GM21381 (cell line): ENCODE measurements at regions not wholly inside any gene's neighbourhood (a gene's known extent, or its start where the extent isn't known, plus 50 kb on each side); places are given as distances from the start of the nearest gene placed in this dataset.
A peak's percentile ranks its signal among the peaks of the same experiment; 100 is the strongest.

Source experiments
- ATAC-seq: cut with Tn5 transposase; IDR thresholded peaks from one replicate; pipeline ENCODE4 v1.9.1; 2021; ENCODE audit warnings: mild to moderate bottlenecking, moderate library complexity; ENCODE audit not compliant: unreplicated experiment

DNA sequence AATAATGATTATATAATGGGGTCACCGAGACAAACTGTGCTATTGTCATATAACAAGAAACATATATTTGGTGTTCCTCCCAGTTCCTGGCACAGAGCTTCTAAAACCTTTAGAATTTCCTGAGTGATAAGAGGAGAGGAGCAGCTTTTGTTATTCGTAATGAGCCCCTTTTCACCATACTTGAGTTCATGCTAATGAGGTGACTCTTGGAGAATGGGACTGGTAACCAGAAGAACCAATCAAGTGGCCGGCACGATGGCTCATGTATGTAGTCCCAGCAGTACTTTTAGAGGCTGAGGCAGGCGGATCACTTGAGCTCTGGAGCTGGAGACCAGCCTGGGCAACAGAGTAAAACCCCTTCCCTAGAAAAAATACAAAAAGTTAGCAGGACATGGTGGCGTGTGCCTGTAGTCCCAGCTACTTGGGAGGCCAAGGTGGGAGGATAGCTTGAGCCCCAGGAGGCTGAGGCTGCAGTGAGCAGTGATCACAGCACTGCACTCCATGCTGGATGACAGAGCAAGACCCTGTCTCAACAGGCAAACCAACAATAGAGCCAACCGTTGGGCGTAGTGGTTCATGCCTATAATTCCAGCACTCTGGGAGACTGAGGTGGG, 62.7 kb upstream of the FTH1 start:
- no peak for ATAC-seq

- no peak for ATAC-seq
Measured at GRCh38 chr11:62026739-62027370, 59.4 kb upstream of the FTH1 start.

DNA sequence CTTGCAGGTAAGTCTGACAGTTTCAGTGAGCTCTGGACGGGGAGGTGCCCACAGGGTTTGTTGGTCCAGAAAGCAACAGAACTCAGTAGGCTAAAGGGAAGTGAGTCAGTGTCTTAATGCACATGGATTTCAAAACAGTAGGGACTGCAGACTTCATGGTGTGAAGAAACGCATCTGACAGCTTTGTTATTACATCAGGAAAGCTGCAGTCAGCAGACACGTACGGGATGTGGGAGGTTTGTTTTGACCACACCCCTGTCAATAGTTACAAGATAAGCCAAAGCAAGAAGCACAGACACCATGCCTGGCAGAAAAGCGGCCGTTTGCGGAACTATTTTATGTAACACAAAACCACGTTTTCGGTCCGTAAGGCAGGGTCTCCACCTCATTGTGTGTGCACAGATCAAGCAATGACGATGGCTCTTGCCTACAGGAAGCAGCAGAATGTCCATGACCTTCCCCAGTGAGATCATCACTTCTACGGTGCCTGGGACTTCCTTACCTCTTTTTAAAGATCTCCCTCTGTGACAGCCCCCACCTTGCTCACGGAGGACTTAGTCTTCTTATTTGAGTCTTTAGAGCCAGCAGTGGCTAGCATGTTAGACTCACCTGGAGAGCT, 58.2 kb upstream of the FTH1 start:
- ATAC-seq, result peak; percentile 84

DNA sequence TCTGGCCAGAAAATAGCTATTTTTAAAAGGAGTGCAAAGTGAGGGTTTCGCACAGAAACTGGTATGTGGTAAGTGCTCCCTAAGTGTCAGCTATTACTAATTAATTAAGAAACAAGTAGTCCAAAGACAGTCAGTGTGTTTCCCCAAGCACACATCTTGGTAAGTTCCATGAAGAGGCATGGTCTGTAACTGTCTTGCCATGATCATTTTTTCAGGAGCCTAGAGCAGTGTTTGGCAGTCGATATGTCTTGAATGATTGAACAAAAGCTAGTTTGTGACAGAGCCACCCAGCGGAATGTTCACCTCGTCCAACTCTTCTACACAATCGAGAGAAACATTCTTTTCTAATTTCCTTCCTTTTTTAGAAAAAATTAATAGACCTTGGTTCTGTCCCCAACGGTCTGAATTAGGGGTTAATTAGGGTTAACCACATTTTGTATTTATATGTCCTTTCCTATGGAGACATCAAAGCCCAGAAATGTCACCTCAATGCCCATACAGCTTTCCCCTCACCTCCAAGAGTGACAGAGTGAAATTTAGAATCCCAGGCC, 57.6 kb upstream of the FTH1 start:
- no peak for ATAC-seq

- ATAC-seq, result no peak
Measured at GRCh38 chr11:62022211-62022610, 54.8 kb upstream of the FTH1 start.

- ATAC-seq, result no peak
Measured at GRCh38 chr11:62020661-62021060, 53.2 kb upstream of the FTH1 start.

GRCh38 chr11:62018981-62019664, 51.7 kb upstream of the FTH1 start:
- ATAC-seq, result no peak

GRCh38 chr11:62017878-62018655, 50.6 kb upstream of the FTH1 start:
- ATAC-seq, result no peak
